GM12878 (cell line): ENCODE measurements at regions not wholly inside any gene's neighbourhood (a gene's known extent, or its start where the extent isn't known, plus 50 kb on each side); places are given as distances from the start of the nearest gene placed in this dataset.

Experiments used
- ATAC-seq: fragments of 200-7000 bp; cut with Tn5 transposase; 3 replicates; pipeline ENCODE4 v1.9.1; 2020; ENCODE audit warnings: mild to moderate bottlenecking, moderate library complexity
- BruUV-seq: library from RNA; stranded (reverse); fragments of 400-500 nt; replicated peaks from 2 replicates; lab custom pipeline; 2021; lab: Mats Ljungman, UMichigan
- CTCF ChIA-PET: fragments of 300-600 bp; sonication (Branson Sonifier 250); formaldehyde crosslinking; extraction: SDS; loops from one replicate; lab custom pipeline; 2021; ENCODE audit warnings: inconsistent platforms; lab: Yijun Ruan, JAX
- POLR2A ChIA-PET: fragments of 350-600 bp; formaldehyde crosslinking; extraction: SDS; loops from one replicate; lab custom pipeline; 2021; ENCODE audit warnings: inconsistent platforms; lab: Charles Lee
- RAD21 ChIA-PET: fragments of 300-600 bp; sonication (Branson Sonifier 250); formaldehyde crosslinking; loops from one replicate; lab custom pipeline; 2023; ENCODE audit warnings: antibody characterized with exemption; ENCODE audit not compliant: unreplicated experiment; lab: Charles Lee
- SMC1A ChIA-PET: fragments of 300-600 bp; sonication (Branson Sonifier 250); formaldehyde crosslinking; loops from one replicate; lab custom pipeline; 2023; ENCODE audit not compliant: unreplicated experiment, uncharacterized antibody; lab: Charles Lee
- DNase-seq: peaks from one replicate; pipeline ENCODE4 v3.0.0-alpha.2; 2011; ENCODE audit warnings: low read depth, low spot score
- FAIRE-seq: peaks from 3 replicates; lab custom pipeline; 2011; peaks lifted over from hg19 to GRCh38; lab: Jason Lieb, UNC
- H2AFZ ChIP-seq: 2 replicates; pipeline ENCODE4 v1.6.0; 2011; ENCODE audit warnings: low read depth, low read length, control low read depth; ENCODE audit not compliant: control insufficient read depth
- H3K27ac ChIP-seq: 2 replicates; pipeline ENCODE4 v1.5.1; 2011; ENCODE audit warnings: control low read depth; ENCODE audit not compliant: control insufficient read depth, insufficient read depth
- H3K27me3 ChIP-seq, 2 experiments: replicated peaks in 1 of 2; 2 replicates each; pipeline versions ENCODE4 v1.6.0 to v1.6.1; 2011; ENCODE audit warnings: low read length in 1 of 2; ENCODE audit not compliant: control insufficient read depth in 2 of 2, insufficient read depth in 2 of 2
- H3K36me3 ChIP-seq, 2 experiments: 2 replicates each; pipeline ENCODE4 v1.5.1; 2011; ENCODE audit warnings: low read length in 1 of 2; ENCODE audit not compliant: control insufficient read depth in 2 of 2, insufficient read depth in 2 of 2
- H3K4me1 ChIP-seq: 2 replicates; pipeline ENCODE4 v1.6.1; 2011; ENCODE audit warnings: mild to moderate bottlenecking, low read length, moderate library complexity, mixed read lengths; ENCODE audit not compliant: control insufficient read depth, insufficient read depth
- H3K4me2 ChIP-seq: 2 replicates; pipeline ENCODE4 v1.6.0; 2011; ENCODE audit warnings: control low read depth; ENCODE audit not compliant: control insufficient read depth, insufficient read depth
- H3K4me3 ChIP-seq: fragments of 200-600 bp; sonication (generic); 2 replicates; pipeline ENCODE4 v1.5.1; 2016
- H3K79me2 ChIP-seq: 2 replicates; pipeline ENCODE4 v1.6.0; 2011; ENCODE audit warnings: low read length; ENCODE audit not compliant: control insufficient read depth, insufficient read depth
- H3K9ac ChIP-seq: 2 replicates; pipeline ENCODE4 v1.8.0; 2011; ENCODE audit warnings: low read length, control low read depth, mixed read lengths; ENCODE audit not compliant: control insufficient read depth, insufficient read depth
- H3K9me3 ChIP-seq: replicated peaks from 3 replicates; pipeline ENCODE4 v1.5.1; 2011; ENCODE audit warnings: mild to moderate bottlenecking, low read length; ENCODE audit not compliant: control insufficient read depth, insufficient read depth
- H4K20me1 ChIP-seq: 2 replicates; pipeline ENCODE4 v1.6.0; 2011; ENCODE audit not compliant: control insufficient read depth, insufficient read depth
- ATF2 ChIP-seq: IDR thresholded peaks from 2 replicates; pipeline ENCODE4 v1.6.1; 2012; ENCODE audit warnings: low read length, inconsistent platforms
- ATF7 ChIP-seq: fragments of 450-650 bp; IDR thresholded peaks from 2 replicates; pipeline ENCODE4 v1.6.1; 2016; ENCODE audit warnings: low read depth, mild to moderate bottlenecking
- CBFB ChIP-seq: IDR thresholded peaks from 2 replicates; pipeline ENCODE4 v1.6.1; 2016; ENCODE audit warnings: antibody characterized with exemption, low read depth
- CREM ChIP-seq: IDR thresholded peaks from 2 replicates; pipeline ENCODE4 v1.6.1; 2014; ENCODE audit warnings: antibody characterized with exemption, low read depth
- EGR1 ChIP-seq, 2 experiments: IDR thresholded peaks; 1 replicate in 1 of 2; 2 replicates in 1 of 2; pipeline ENCODE4 v1.6.1; 2011 to 2012; ENCODE audit warnings: low read depth in 2 of 2, low read length in 2 of 2, borderline replicate concordance in 1 of 2, mild to moderate bottlenecking in 1 of 2, moderate library complexity in 1 of 2
- ETV6 ChIP-seq, 2 experiments: fragments of 450-650 bp in 1 of 2; IDR thresholded peaks in 1 of 2; conservative IDR thresholded peaks in 1 of 2; 2 replicates each; pipeline ENCODE4 v1.6.1; 2014; ENCODE audit warnings: antibody characterized with exemption in 1 of 2, borderline replicate concordance in 1 of 2, low read depth in 1 of 2, mild to moderate bottlenecking in 1 of 2, moderate library complexity in 1 of 2
- JUND ChIP-seq: IDR thresholded peaks from 2 replicates; pipeline ENCODE4 v1.6.1; 2012; ENCODE audit warnings: low read depth, mild to moderate bottlenecking, low read length, improper control_type of control experiment, moderate library complexity
- MEF2B ChIP-seq: fragments of 450-650 bp; IDR thresholded peaks from 2 replicates; pipeline ENCODE4 v1.6.1; 2018; ENCODE audit warnings: mild to moderate bottlenecking, moderate library complexity; ENCODE audit not compliant: partially characterized antibody, poor library complexity, severe bottlenecking
- PKNOX1 ChIP-seq: fragments of 450-650 bp; IDR thresholded peaks from 2 replicates; pipeline ENCODE4 v1.6.1; 2016; ENCODE audit warnings: mild to moderate bottlenecking
- PRDM15 ChIP-seq: fragments of 450-650 bp; formaldehyde crosslinking; IDR thresholded peaks from 2 replicates; pipeline ENCODE4 v1.4.0; 2020; ENCODE audit warnings: mild to moderate bottlenecking, moderate library complexity
- RAD21 ChIP-seq: IDR thresholded peaks from 2 replicates; pipeline ENCODE4 v1.6.1; 2011; ENCODE audit warnings: mild to moderate bottlenecking, low read depth, low read length, moderate library complexity; ENCODE audit not compliant: insufficient read depth
- RELB ChIP-seq: fragments of 450-650 bp; IDR thresholded peaks from 2 replicates; pipeline ENCODE4 v1.6.1; 2017; ENCODE audit warnings: low read depth, mild to moderate bottlenecking, moderate library complexity
- SIX5 ChIP-seq: IDR thresholded peaks from 2 replicates; pipeline ENCODE4 v1.6.1; 2011; ENCODE audit warnings: mild to moderate bottlenecking, low read depth, low read length, moderate library complexity; ENCODE audit not compliant: severe bottlenecking
- YBX1 ChIP-seq: fragments of 450-650 bp; IDR thresholded peaks from 2 replicates; pipeline ENCODE4 v1.6.1; 2016; ENCODE audit warnings: antibody characterized with exemption
- ZNF207 ChIP-seq: fragments of 450-650 bp; IDR thresholded peaks from 2 replicates; pipeline ENCODE4 v1.6.1; 2014; ENCODE audit warnings: antibody characterized with exemption, mild to moderate bottlenecking, borderline replicate concordance
- WGBS: methylation state at CpG from one replicate; pipeline ENCODE4 v1.1.6; 2016; ENCODE audit warnings: low lambda C conversion rate; ENCODE audit not compliant: insufficient replicate concordance, insufficient coverage; ENCODE audit errors: missing lambda C conversion rate; 5-methylcytosine and 5-hydroxymethylcytosine counted together
- in situ Hi-C: fragments of 300-500 bp; cut with MboI; formaldehyde crosslinking; loops from 9 replicates; pipeline ENCODE4 v1.14.3; 2018; ENCODE audit warnings: mixed read lengths
- intact Hi-C: fragments of 100-400 bp; cut with micrococcal nuclease; formaldehyde crosslinking; loops from one replicate; pipeline ENCODE4 v1.14.2; 2022; ENCODE audit not compliant: unreplicated experiment

GRCh38 chrX:45758319-45758718 is 557.6 kb upstream of the DIPK2B start:
- Histone ChIP-seq H3K27ac (peak overlapping the region; percentile 62), H3K4me2 (peak overlapping the region; percentile 32; the same call in 1 of the 2 replicates), H3K4me1 (peaks cover 20% of the 10 kb centered on the region), H3K27me3 (no peaks in the 10 kb centered on the region), H3K4me3 (no peak overlapping the region), H3K36me3 (no peaks in the 10 kb centered on the region; a peak in 1 of 4 replicates), H3K9ac (no peak overlapping the region), H2AFZ (no peak overlapping the region), H3K9me3 (no peaks in the 10 kb centered on the region; the same call in 2 of the 3 replicates), H3K79me2 (no peaks in the 10 kb centered on the region), H4K20me1 (no peaks in the 10 kb centered on the region)
- SMC1A ChIA-PET: interaction anchor here (0.7 to 4.0 kb wide), 7 partner anchors 8 to 47 kb away, joined by 3 to 20 read pairs (median 3); no protein-coding TSS in a partner anchor
- DNase-seq (peak; percentile 61), FAIRE-seq (peak; percentile 7), ATAC-seq (peak; percentile 57)
- CTCF ChIA-PET: interaction anchor here (0.9 kb wide), 1 partner anchor 9 kb away, joined by 7 read pairs; no protein-coding TSS in a partner anchor
- POLR2A ChIA-PET: interaction anchor here (1.0 to 2.8 kb wide), 4 partner anchors 8 to 13 kb away, joined by 3 to 9 read pairs (median 4); no protein-coding TSS in a partner anchor
- in situ Hi-C loops (loop anchor here (25.0 kb wide), 1 partner anchor 871 kb away; no protein-coding TSS in a partner anchor), intact Hi-C loops (no loop called here)
- RAD21 ChIA-PET: interaction anchor here (0.9 to 1.8 kb wide), 3 partner anchors 11 to 43 kb away, joined by 3 to 6 read pairs (median 5); no protein-coding TSS in a partner anchor
- WGBS: 2% methylated on average over 7 of the region's 7 CpGs
- BruUV-seq: no TSS peak
- TF ChIP-seq CBFB (peak; percentile 81; the same call in 1 of the 2 replicates), PKNOX1 (no peak), RAD21 (0 out of 2 replicates have a peak, but pooled peaks have one; percentile 1), CREM (peak; percentile 80; the same call in 1 of the 2 replicates), ZNF207 (no peak), ATF7 (peak; percentile 27; the same call in 1 of the 2 replicates), JUND (no peak), PRDM15 (CRISPR knock-in tag) (no peak), EGR1 (IDR thresholded peaks at IDR 0.05; ENCODE audit: borderline replicate concordance in 1 of 2, low read depth in 2 of 2, low read length in 2 of 2) (peak in 1 of 2 experiments; percentile 51; a peak in 1 of 3 replicates), ATF2 (peak; percentile 92), SIX5 (no peak), ETV6 (conservative IDR thresholded peaks at IDR 0.05 in 1 of 2, IDR thresholded peaks at IDR 0.05 in 1 of 2; ENCODE audit: borderline replicate concordance in 1 of 2, low read depth in 1 of 2) (peak in 1 of 2 experiments; percentile 98; a peak in 2 of 4 replicates), YBX1 (no peak), MEF2B (peak; percentile 8), RELB (peak; percentile 11; the same call in 1 of the 2 replicates)
